DMS 273 treated with DMSO at 0.1 percent for 48 hours (cell line): ENCODE measurements at regions not wholly inside any gene's neighbourhood (a gene's known extent, or its start where the extent isn't known, plus 50 kb on each side); places are given as distances from the start of the nearest gene placed in this dataset.

Source experiments
- DNase-seq: peaks from one replicate; lab custom pipeline; 2025; lab: John Stamatoyannopoulos, UW

DNA sequence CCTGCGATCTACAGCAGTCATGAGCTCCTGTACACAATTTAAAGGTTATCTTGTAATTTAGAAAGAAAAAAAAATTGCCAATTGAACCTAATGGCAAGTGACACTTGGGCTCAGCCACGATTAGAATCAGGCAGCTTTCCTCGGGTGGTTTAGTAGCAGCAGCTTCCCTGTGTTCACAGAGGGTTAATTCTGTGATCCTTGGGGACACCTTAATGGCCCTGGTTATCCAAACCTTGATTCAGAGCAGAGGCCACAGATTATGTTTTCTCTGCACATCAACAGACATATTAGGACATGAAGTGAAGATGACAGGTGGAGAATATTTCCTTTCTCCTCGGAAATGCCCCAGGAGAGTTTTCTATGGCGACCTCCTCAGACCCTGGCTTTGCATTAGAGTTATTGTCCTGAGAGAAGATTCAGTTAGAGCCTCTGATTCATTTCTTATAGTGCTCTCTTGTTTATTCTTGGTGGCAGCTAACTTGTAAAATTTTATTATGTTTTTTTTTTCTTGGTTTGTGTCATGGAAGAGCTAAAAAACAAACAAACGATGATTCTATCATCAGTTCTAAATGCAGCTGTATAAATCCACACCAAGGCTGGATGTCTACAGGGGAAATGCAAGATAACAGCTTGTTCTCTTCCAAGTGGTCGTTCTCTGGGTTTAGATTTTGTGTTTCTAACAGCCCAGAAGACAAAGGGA is 351.2 kb upstream of the DYNLRB2 start:
- no peak for DNase-seq

DNA sequence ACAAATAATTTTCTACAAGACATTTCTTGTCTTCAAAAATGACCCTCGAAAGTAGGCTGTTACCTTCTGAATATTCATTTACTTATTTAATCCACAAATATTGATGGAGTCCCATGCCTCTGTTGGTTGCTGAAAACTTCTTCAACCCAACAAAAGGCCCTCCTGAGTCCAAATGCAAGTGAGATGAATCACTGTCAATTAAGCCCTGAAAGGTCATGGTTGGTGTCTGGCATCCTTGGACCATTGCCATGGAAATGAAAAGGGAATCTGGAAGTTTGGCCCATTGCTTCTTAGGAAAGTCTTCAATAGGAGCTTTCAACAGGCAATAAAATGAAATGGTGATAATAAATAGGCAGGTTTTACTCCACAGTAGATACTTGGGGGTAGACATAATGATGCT is 364.7 kb upstream of the DYNLRB2 start:
- no peak for DNase-seq

DNA sequence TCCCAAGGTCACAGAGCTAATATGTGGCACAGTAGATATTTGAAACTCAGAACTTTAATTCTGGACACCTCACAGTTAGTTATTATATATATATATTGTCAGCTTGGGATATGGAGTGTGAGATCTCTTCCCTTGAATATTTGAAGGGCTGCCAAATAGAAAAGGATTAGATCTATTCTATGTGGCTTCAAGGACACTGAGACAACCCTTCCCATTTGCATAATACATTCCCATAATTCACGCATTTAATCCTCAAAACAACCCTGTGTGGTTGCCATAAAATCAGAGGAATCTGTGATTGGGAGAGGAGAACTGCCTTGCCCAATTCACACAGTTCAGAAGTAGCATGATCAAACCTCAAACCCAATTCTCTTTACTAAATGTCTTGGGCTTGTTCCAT is 365.8 kb upstream of the DYNLRB2 start:
- DNase-seq, result no peak

DNA sequence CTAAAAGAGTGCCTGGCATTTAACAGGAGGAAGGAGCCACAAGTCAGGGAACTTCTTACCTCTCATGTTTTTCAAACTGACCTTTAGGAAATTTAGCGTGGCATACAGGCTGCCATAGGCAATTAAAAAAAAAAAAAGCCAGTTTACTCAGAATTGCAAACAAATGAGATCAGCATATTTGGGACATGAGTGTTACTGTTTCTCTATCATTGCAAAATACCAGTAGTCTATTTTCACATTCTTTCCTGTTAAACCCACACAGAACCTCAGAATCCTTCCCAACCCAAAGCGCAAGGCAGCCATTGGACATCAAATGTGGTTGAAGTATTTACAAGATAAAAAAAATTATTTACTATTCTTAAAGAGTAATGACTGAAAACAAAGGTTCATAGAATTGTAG is 366.4 kb upstream of the DYNLRB2 start:
- no peak for DNase-seq

DNA sequence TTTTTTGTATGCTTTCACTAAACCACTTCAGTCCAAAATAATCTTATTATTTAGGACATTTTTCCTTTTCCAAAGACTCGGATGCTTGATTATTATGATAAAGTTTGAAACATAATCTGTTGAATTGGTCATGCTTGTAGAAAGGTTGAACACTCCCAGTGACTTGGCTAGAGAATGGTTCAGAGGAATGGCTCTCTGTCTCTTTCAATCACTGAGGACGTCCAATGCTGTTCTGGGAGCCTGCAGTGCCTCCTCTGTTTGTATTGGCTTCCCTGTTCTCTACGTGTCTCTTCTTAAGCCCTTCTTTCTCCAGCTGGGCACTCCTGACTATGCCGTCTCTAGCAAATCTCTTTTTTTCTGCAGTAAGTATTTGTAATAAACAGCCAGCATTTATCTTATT is 369.0 kb upstream of the DYNLRB2 start:
- no peak for DNase-seq

DNA sequence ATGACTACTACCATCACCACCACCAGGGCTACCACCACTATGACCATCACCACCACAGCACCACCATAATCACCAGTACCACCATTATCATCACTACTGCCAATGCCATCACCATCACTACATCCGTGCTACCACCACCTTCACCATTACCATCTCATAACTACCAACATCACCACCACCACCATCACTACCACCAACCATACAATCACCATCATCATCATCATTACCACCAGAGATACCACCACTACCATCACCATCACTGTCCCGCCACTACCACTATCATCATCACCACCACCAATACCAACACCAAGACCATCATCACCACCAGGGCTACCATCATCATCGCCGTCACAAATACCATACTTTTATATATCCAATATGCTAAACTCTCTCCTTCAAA is 369.6 kb upstream of the DYNLRB2 start:
- DNase-seq, result no peak

DNA sequence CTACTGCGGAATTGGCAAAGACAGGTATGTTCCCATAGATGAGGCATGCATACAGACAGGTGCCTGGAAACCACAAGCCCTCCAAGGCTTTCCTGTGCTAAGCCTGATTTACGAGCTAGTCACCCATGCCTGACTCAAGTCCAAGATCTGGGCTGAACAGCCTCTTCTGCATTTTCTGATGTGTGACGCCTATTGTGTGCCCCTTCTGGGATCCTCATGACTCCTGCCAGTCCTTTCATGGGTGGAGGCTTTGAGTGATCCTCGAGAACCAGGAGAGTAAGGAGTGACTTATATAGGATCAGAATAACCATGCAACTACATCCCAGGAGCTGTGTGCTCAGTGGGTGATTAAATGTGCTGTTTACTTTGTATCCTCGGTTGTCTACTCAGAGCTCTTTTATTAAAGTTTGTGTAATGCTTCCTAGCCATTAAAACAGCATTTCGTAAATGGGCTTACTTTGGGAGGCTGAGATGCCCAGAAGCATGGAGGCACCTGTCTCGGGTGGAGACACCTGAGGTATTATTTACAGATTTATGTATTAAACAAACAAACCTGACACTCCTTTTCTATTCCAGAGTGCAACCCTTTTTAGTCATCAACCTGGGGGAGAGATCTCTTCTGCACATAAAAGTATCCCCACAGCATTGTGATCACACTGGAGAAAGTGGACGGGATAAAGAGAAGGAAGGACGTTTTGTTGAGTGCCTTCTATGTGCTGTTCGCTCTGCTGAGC is 373.0 kb upstream of the DYNLRB2 start:
- no peak for DNase-seq

DNA sequence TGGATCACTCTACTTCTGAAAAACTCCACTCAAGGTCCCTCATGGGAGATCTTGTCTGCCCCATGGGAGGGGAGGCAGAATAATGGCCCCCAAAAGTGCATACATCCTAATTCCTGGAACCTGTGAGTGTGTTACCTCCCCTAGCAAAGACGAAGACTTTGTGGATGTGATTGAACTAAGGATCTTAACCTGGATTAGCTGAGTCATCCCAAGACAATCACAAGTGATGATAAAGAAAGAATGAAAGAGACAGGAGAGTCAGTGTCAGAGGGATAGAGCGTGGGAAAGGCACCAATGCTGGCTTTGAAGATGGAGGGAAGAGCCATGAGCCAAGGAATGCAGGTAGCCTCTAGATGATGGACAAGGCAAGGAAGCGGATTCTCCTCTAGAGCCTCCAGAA is 374.7 kb upstream of the DYNLRB2 start:
- DNase-seq, result no peak

DNA sequence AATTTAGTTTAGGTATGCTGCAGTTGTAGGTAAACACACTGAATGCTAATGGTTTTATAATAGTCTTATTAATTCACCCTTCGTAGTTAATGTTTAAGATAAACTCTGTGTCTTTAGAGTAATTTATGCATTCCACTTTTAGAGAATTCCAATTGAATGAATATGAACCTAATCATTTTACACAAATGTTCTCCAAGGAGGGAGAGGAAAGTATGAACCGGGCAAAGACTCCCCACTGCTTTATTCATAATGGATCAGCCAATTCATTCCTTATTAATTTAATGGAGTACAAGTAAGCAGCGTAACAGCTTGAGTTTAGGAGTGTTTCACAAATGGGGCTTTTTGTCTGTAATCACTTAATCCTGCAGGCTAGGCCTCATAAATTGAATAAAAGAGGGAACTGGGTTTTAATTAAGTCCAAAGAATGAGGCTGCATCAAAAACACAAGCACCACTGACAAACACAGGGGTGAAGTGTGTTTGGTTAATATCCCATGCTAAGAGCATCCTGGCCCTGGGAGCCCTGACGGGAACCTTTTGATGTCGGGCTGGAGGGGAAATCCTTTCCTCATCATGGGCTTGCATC is 375.7 kb upstream of the DYNLRB2 start:
- DNase-seq, result no peak

DNA sequence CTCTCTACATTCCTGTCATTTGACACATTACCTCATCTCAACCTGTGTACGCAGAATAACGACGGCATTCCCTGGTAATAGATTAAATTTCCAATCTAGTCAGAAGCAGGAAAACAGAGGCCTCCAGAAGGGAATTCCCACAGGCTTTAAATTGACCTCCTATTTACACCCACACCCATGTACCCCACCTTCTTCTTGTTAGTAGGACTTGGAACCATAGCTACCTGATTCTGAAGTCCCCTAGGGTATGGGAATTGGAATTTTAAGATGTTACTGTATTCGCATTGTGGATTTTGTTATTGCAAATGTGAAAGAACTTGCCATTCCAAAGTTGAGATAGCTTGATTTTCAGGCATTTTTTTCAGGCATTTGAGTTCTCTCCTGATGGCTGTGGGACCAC is 377.5 kb upstream of the DYNLRB2 start:
- no peak for DNase-seq

DNA sequence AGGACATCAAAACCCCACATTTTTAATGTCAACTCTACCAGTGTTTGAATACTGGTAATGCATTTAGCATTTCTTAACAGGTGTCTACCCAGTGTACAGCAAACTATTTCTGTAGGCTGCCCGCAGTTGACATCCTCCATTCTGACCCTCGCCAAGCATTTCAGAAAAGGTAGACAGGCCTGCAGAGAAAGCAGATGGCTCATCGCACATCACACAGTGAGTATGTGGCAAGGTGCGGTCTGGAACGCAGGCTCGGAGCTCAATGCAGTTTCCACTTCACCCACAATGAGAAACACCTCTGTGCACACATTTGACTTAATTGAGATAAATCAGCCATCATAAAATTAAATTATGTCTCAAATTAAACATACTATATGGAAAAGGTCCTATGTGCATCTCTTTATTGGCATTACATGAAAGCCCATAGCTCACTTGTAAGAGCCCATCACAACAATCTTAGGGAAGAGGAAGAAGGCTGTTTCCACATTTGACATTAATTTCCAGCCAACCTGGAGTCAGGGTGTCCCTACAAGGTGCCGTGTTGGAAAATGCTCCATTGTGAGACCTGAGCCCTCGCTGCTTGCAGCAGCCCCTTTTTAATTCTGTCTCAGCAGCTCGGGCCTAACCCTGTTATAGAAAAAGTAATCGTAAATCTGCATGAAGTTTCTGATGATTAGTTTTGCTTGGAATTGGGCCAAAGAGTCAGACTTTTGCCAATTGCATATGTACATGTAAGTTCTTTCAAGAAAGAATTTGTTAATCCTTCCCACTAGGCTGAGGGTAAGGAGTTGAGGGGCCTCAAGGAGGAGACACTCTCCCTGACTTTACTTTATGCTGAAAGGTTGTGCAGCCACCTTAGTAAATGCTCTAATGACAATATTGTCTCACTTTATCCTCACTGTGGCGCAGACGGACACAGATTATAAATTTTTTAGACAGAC is 378.7 kb upstream of the DYNLRB2 start:
- DNase-seq, result no peak

DNA sequence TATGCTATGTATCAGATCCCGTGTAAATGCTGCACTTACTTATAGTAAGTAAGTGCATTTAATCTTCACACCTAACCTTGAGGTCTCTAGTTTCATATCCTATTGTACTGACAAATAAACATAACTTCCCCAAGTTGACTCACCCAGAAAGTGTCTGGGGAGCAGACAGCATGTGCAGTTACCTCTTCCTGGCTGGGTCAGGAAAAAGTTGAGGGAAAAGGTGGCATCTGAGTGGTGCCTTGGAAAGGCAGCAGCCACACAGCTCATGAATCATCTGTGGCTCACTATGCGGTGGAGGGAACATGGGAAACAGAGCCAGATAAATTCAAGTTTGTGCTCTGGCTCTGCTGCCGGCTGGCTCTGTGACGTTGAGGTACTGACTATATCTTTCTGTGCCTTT is 382.0 kb upstream of the DYNLRB2 start:
- DNase-seq, result no peak

DNA sequence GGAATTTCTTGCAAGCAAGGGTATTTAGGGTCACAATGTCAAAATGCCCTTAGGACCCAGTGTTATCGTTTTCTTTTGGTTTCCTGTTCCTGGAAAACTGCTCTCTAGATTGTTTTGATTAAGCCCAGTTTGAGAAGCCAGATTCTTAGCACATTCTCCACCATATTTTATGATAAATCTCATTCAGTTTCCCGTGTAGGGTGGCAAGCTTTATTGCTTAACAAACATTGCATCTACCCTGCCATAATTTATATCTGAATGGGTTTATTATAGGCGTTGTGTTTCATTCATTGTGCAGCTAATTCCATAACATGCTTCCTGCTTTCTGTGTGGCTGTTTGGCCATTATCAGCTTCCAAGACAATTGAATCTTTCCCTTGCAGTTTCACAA is 389.1 kb upstream of the DYNLRB2 start:
- DNase-seq, result no peak

DNA sequence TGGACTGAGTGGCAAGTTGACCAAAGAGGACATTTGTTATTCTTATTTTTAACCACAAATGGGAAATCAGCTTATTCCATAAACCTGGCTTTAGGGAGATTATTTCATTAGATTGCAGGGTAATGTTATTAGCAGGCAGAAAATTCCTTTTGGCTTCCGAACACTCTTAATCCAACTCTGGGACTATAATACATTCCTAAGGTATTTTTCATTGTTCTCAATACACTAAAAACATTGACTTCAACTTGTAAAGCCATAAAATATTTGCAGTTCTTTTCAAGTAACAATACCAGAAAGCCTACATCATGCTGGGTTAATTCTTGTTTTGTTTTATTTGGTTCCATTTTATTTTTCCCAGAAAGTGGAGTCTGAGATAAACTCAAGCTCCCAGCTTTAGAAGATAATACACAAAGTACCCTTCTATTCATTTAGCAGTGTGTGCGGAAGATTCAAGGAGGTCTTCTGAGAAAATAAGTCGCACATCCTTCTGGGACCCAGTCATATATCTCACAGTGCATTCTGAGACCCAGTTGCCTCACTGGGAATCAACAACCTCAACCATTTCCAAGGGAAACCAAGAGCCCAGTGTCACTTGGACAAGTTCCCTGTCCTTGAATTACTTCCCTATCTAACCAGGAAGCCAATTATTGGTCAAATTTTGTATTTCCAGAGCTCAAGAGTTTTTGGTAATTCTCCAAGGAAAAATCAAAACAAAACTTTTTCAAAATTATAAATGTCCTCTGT is 389.6 kb upstream of the DYNLRB2 start:
- DNase-seq, result no peak

DNA sequence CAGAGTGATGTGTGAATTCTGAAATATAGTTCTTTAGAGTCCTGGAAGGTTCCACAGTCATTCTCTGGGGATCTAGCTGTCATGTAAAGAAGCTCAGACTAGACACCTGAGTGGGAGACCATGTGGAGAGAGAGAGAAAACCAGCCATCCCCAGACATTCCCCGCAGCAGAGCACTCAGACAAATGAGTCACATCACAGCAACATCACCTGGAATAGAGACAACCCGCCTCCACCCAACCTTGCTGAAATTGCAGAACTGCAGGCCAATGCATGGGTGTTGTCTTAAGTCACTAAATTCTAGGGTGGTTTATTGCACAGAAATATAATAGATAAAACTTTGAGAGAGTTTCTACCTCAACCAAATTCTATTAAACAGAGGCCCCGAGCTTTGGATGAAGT is 392.0 kb upstream of the DYNLRB2 start:
- DNase-seq, result no peak

DNA sequence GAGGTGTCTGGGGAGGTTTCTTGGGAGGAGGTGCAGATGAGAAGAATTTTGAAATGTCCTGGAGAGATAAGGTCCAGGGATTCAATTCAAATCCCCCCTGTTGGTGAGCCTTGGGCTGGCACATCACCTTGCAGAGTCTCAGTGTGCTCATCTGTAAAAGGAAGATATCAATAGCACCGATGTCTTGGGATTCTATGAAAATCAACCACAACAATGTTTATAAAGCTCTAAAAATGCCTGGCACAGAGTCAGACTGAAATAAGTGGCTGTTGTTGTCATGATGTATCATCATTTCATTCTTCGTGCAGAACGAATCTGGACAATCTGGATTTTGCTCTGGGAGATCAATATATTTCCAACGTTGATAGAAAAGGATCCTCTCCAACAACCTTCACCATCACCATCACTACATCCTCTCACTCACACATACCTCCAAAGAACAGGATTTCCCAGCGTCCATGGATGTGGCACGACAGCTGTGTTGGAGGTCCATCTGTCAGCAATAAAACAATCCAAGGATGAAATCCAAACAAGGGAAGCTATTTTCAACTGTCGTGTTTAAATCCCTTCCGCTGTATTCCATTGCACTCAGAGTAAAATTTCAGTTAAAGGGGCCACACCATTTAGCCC is 393.7 kb upstream of the DYNLRB2 start:
- no peak for DNase-seq

DNA sequence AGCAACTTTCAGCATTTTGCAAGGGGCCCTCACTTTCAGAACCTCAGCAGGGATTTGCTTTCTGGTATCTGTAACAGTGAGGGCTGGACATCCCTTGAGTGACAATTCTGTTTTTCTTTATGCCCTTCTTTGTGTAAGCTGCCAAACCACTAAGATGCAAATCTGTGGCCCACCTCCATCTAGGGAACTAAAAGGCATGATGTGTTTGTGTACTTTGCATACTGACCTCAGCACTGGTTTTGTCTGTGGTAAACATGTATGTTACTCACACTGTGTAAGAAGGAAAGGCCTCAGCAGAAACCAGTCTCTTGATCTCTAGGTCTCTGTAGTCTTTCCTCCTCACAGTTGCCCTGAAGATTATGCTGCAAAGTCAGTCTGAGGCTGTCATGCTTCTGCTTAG is 396.6 kb upstream of the DYNLRB2 start:
- DNase-seq, result no peak

DNA sequence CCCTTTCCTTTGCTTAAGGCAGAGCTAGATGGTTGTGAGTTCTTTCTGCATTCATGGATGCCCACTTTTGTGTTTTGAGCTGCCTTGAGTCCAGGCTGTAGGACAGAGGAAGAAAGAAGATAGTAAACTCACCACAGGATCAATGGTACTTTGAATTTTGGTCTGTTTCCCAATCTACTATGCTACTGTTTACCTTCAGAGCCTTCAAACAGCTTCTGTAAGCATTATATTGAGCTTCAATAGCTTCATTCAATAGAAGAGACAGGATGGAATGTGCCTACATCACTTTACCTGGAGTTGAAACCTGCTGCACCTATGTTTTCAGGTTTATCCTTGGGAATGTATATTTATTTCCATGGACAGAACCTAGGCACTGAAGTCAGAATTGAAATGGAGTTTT is 397.9 kb upstream of the DYNLRB2 start:
- no peak for DNase-seq

DNA sequence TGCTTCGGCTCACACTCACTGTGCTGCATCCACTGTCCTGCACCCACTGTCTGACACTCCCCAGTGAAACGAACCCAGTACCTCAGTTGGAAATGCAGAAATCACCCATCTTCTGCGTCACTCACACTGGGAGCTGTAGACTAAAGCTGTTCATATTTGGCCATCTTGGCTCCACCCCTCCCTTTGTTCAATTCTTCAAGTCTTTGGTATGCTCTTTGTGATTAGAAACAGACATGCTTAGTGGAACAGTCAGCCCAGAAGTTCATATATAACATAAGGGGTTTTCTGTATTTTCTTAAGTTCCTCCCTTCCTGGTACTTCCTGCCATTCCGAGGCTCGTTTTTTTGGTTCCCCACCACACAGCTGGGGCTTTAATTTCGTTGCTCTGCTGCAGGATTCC is 398.5 kb upstream of the DYNLRB2 start:
- no peak for DNase-seq

DNA sequence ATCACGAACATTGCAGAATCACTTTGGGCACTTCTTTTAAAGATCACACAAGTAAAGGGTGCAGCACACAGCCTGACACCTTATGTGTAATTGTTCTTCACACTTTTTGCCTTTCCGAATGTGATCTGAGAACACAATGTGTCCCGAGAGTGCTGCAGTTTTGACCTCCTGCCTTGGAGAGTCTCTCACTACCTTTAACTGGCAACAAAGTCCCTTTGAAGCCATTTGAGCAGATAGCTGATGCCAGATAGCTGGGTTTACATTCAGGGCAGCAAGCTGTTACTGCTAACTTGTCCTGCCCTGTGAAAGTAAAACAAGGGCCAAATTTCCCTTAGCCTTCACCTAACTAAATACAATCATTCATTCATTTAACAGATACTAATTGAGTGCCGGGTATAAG is 411.0 kb upstream of the DYNLRB2 start:
- DNase-seq, result no peak

DNA sequence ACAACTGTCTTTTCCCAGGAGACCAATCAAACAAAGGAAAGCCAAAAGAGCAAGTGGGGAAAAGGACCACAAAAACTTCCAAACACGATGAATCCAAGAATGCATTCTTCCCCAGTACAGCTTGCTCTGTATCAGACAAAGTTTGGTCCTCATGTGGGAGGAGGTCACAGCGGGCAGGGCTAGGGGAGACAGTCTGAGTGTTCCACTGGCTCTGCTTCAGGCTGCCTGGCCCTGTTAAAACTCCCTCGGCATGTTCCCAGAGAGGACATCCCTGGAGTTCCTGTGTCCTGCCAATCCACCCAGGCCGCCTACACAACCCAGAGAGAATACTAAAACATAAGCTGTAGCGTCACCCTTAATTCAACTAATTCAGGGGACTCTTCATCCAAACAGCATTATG is 415.1 kb upstream of the DYNLRB2 start:
- no peak for DNase-seq
